NCI-H524 treated with DMSO at 0.1 percent for 48 hours (cell line): ENCODE measurements at regions not wholly inside any gene's neighbourhood (a gene's known extent, or its start where the extent isn't known, plus 50 kb on each side); places are given as distances from the start of the nearest gene placed in this dataset.

Source experiments
- DNase-seq: peaks from one replicate; lab custom pipeline; 2025; lab: John Stamatoyannopoulos, UW

DNA sequence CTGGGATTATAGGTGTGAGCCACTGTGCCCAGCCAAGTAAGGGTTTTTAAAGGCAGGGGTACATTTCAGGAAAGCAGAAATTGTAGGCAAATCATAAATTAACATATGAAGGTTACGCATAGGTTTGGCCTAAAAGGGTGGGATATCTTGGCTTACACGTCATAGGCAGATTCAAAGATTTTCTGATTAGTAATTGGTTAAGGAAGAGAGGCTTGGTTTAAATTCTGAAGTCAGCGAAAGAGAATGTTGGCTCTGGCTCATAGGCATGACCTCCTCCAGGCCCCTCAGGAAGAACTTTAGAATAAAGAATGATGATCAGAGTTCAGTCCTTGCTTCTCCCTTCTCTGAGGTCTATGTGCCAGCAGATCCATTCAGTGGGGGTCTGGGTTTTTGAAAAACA lies 124.8 kb upstream of the RBBP6 start:
- DNase-seq: no peak

DNA sequence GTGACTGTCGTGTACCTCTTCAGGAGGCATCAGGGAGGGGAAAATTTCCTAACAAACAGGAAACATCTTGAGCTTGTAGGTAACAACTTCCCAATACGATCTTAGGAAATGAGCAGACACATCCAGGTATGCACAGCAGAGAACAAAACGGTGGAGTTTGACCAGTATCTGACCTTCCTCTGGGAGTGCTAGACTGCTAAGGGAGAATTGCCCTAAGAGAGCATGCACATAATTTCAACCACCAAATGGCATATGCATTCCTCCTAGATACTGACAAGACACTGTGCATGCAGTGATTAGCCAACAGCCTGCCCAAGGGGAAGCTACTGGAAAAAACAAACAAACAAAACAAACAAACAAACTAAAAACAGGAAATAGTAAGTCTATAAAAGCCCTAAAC lies 120.6 kb upstream of the RBBP6 start:
- no peak for DNase-seq

- no peak for DNase-seq
Observed at GRCh38 chr16:24423312-24423711, 116.1 kb upstream of the RBBP6 start.

DNA sequence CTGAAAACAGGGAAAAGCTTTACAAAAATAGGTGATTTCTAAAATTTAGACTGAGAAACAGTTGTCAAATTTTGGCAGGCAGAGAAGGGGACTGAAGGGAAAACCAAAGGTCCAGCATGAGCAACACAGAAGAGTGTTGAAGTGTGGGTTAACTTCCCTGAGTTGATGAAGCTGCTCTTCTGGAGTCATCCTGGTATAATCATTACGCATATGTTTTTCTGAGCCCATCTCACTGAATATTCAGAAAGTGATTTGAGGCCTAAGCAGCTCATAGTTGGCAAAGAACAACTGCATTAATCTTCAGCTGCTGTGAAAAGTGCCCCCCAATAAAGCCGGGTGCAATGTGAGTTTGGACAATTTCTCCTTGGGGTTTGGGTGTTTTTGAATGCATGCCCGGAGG lies 115.0 kb upstream of the RBBP6 start:
- DNase-seq: no peak

DNA sequence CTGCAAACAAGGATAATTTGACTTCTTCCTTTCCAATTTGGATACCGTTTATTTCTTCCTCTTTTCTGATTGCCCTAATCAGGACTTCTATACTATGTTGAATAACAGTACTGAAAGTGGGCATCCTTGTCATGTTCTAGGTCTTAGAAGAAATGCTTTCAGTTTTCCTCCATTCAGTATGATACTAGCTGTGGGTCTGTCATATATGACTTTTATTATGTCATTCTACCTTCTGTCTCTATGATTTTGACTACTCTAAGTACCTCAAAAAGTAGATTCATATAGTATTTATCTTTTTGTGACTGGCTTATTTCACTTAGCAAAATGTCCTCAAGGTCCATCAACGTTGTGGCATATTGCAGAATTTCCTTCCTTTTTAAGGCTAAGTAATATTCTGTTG lies 111.5 kb upstream of the RBBP6 start:
- DNase-seq: no peak

GRCh38 chr16:24428756-24429155 lies 110.6 kb upstream of the RBBP6 start:
- no peak for DNase-seq

DNA sequence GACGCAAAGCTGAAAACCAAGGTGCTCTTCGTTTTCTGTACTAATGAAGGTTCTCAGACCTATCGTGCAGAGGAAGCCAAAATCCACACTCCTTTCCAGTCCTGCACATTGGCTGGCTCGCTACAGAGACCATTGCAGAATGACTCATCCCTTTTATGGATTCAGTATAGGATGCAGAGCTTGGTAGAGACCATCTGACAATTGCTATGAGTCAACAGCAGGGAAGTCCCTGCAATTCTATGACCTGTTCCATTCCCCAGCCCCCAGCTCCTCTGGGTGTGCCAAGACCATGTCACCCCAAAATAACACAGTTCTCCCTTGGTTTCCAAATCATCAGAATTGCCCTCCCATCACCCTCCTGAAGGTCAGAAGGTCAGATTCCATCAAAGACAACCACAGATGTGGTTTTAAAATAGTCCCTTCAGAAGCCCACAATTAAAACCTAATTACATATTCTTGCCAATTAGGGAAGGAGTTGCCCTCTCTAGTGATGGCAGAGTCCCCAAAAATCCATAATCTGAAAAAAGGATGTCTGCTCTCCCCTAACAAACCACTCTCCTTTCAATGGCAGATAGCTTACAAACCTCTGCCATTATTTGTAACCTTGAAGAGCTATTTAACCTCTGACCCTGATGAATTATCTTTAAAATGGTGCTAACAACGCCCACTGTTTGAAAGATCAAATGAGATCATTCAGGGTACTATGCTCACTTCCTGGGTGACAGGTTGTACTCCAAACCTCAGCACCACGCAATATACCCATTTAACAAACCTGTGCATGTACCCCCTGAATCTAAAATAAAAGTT lies 108.2 kb upstream of the RBBP6 start:
- no peak for DNase-seq

- no peak for DNase-seq
Observed at GRCh38 chr16:24433706-24434105, 105.7 kb upstream of the RBBP6 start.

DNA sequence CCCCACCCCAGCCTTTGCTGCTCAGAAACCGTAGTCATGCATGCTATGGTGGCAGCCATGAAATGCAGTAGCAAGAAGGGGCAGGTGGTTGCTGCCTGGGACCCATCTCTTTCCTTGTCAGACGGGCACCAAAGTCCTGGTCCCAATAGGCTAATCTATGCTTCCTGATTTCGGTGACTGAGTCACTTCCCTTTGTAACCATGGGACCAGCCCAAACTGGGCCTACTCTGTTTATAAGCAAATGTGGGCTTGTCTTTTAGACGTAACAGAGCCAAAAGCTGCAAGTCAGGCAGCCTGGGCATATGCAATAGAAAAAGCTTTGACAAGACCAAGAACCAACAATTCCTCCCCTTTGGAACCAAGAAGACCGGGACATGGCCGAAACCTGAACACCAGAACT lies 99.1 kb upstream of the RBBP6 start:
- no peak for DNase-seq

- DNase-seq: no peak
Observed at GRCh38 chr16:24442631-24443030, 96.7 kb upstream of the RBBP6 start.

DNA sequence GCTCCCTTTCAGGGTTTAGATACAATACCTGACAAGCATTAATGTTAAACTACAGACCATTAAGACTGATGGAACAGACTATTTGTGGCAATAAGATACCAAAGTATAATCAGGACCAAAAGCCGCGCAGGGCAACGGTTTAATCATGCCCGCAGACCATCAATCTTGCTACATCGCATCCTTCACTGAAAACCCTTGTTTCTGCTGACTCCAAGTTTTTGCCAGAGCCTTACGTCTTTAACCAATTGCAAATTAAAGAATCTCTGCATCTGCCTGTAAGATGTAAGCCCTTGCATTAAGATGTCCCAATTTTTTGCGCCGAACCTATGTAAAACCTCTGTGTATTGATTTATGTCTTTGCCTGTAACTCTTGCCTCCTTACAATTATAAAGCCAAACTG lies 94.2 kb upstream of the RBBP6 start:
- no peak for DNase-seq

GRCh38 chr16:24446189-24446588 lies 93.2 kb upstream of the RBBP6 start:
- DNase-seq: no peak

DNA sequence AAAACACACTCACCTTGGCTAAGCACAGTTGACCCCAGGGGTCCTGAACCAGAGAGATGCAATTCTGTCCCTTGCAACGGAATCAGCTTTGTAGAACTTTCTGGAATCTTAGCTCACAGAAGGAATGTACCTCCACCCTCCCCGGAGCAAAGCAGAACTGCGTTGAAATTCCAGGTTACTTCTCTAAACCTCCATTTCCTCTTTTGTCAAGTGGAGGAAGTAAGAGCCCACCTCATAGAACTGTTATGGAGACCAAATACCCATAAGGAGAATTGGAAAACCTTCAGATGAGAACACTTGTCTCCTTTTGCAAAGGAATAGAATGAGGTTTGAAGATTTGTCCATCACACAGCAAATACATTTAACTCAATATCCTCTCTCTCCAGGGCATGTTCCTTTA lies 86.6 kb upstream of the RBBP6 start:
- no peak for DNase-seq

DNA sequence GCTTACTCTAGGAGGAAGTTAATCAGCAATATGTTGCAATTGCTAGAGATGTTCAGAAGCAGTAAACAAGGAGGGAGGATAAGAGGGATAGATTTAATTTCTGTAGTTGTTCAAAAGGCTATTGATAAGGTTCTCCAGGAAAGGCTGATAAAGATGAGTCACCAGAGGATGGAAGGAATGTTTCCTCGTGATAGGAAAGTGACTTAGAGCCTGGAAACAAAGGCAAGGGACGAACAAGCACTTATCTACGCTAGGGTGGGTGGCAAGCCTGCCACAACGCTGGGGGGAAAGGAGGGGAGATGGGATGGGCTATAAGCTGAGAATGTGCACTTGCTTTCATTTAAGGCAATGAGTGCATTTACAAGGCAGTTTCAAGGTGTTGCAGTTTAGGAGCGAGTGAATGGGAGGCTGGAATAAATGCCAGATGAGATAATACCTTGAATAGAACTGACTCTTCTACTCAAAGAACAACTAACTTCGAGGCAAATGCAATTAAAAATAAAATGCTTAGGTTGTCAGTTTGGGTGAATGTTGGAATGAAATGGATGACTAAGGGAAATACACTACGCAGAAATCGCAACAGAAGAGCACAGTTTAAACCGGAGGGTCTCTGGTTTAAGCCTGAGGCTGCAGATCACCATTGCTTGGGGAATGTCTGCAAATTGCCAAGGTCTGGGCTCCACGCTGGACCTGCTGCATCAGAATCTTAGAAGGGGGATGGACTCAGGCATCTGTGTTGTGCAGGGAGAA lies 76.0 kb upstream of the RBBP6 start:
- DNase-seq: no peak

DNA sequence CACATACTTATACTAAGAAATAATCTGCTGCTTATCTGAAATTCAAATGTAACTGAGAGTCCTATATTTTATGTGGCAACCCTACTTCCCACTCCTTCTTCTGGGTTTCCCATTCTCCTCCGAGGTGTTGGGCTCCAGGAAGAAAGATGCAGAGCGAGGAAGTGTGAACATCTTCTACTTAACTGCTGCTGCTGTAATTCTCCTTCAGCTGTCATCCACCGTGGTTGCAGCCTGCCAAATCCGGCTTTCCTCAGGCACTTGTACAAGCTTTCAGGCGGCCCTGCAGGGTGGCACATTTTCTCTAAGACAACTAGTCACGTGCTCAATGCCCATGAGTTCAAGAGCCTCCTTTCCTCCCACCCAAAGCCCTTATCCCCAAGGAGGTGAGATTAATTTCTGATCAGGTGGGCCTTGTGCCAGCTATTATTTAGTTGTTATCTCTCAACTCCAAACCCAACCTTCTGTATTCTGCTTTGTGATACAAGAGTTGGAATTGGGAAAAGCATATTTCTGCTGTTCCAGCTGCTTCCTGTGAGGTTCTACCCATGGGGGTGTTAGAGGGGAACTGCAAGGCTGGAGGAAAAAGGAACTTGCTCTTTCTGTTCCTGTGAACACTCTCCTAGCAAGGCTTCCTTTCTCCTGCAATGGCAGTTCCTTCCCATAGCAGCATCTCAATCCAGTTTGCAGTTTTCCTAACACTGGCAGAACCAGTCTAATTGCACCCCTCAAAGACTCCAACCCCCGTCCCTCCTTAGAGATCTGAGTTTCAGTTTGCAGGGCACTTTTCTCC lies 67.6 kb upstream of the RBBP6 start:
- peak; percentile 13 for DNase-seq

- no peak for DNase-seq
Observed at GRCh38 chr16:24477492-24477891, 61.9 kb upstream of the RBBP6 start.

GRCh38 chr16:24478401-24478800 lies 61.0 kb upstream of the RBBP6 start:
- DNase-seq: peak; percentile 44

- no peak for DNase-seq
Observed at GRCh38 chr16:24482681-24483202, 56.6 kb upstream of the RBBP6 start.

GRCh38 chr16:24488045-24488444 lies 51.3 kb upstream of the RBBP6 start:
- no peak for DNase-seq
